ENCODE measurements at regions not wholly inside any gene's neighbourhood (a gene's known extent, or its start where the extent isn't known, plus 50 kb on each side); places are given as distances from the start of the nearest gene placed in this dataset.

- Histone ChIP-seq H3K4me2 (ENCODE audit: low read depth, low read length) (no peak overlapping the region), H3K9me2 (replicated peaks; ENCODE audit: insufficient read depth, low read length) (no peaks in the 10 kb centered on the region), H4K20me1 (ENCODE audit: insufficient read depth, low read length) (no peaks in the 10 kb centered on the region), H3K9me3 (replicated peaks; ENCODE audit: insufficient read depth, low read length) (no peaks in the 10 kb centered on the region), H2AFZ (ENCODE audit: low read length) (no peak overlapping the region), H3K27me3 (replicated peaks; ENCODE audit: insufficient read depth, low read length) (no peaks in the 10 kb centered on the region), H3K27ac (ENCODE audit: low read length) (no peak overlapping the region), H3F3A (ENCODE audit: insufficient read depth, low read length) (no peaks in the 10 kb centered on the region), H3K4me3 (ENCODE audit: low read length) (no peak overlapping the region), H3K4me1 (ENCODE audit: low read length) (no peaks in the 10 kb centered on the region), H3K79me2 (ENCODE audit: low read length) (no peaks in the 10 kb centered on the region), H3K9ac (ENCODE audit: low read length) (no peak overlapping the region), H3K36me3 (replicated peaks; ENCODE audit: insufficient read depth, low read length) (no peaks in the 10 kb centered on the region)
- no peak for TF ChIP-seq EZH2phosphoT487 (IDR thresholded peaks at IDR 0.05; ENCODE audit: low read length)
- no peak for DNase-seq
Observed at GRCh38 chr1:188228623-188229022, 1399.9 kb downstream of the PLA2G4A start.

DNA sequence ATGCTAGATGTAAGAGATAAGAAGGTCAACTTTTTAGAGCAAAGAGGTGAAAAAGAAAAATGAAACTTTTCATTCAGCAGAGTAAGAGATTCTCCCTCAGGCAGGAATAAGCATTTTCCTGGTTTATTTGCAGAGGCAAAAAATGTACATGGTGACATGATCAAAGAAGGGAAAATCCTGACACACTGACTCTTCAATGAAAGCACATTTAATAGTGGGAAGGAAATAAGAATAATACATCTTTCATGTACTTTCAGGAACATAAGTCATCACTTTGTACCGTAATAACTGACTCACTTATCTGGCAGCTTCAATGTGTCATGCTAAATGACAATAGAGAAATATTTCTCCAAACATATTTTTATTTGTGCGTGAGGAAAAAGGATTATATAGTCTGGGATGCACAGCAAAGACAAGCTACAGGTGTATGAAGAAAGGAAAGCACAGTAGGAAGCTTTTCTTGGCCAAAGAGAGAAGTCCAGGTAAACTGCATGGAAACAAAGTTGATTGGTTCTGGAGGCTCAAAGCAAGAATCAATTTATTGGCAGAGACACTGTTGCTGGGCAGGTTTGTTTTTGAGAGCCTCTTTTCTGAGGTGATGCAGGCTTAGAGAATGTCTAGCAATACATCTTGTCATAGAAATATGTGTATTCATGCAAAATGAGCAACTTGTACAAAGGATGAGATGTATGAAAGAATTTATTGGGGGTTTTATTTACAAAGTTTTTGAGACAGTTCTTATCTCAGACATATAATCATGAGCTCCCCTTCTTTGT is 1409.0 kb downstream of the PLA2G4A start:
- H3K27ac ChIP-seq (ENCODE audit: low read length), result no peak overlapping the region
- H3K4me1 ChIP-seq (ENCODE audit: low read length), result peaks cover 20% of the 10 kb centered on the region
- no peak overlapping the region for H3K9ac ChIP-seq (ENCODE audit: low read length)
- H3K4me2 ChIP-seq (ENCODE audit: low read depth, low read length), result no peak overlapping the region; the same call in 1 of the 2 replicates
- TF ChIP-seq EZH2 (optimal IDR thresholded peaks at IDR 0.05; ENCODE audit: low read depth, low read length), result no peak
- TF ChIP-seq CTCF (IDR thresholded peaks at IDR 0.05; ENCODE audit: low read length), result no peak
- no peak for TF ChIP-seq EZH2phosphoT487 (IDR thresholded peaks at IDR 0.05; ENCODE audit: low read length)
- H2AFZ ChIP-seq (ENCODE audit: low read length), result no peak overlapping the region
- no peaks in the 10 kb centered on the region for H3K27me3 ChIP-seq (replicated peaks; ENCODE audit: insufficient read depth, low read length)
- H4K20me1 ChIP-seq (ENCODE audit: insufficient read depth, low read length), result no peaks in the 10 kb centered on the region
- H3K36me3 ChIP-seq (replicated peaks; ENCODE audit: insufficient read depth, low read length), result no peaks in the 10 kb centered on the region
- peaks cover 6% of the 10 kb centered on the region for H3F3A ChIP-seq (ENCODE audit: insufficient read depth, low read length)
- H3K9me2 ChIP-seq (replicated peaks; ENCODE audit: insufficient read depth, low read length), result no peaks in the 10 kb centered on the region
- no peaks in the 10 kb centered on the region for H3K79me2 ChIP-seq (ENCODE audit: low read length)
- no peaks in the 10 kb centered on the region for H3K9me3 ChIP-seq (replicated peaks; ENCODE audit: insufficient read depth, low read length)
- no peak overlapping the region for H3K4me3 ChIP-seq (ENCODE audit: low read length)
- peak; percentile 13 for DNase-seq

DNA sequence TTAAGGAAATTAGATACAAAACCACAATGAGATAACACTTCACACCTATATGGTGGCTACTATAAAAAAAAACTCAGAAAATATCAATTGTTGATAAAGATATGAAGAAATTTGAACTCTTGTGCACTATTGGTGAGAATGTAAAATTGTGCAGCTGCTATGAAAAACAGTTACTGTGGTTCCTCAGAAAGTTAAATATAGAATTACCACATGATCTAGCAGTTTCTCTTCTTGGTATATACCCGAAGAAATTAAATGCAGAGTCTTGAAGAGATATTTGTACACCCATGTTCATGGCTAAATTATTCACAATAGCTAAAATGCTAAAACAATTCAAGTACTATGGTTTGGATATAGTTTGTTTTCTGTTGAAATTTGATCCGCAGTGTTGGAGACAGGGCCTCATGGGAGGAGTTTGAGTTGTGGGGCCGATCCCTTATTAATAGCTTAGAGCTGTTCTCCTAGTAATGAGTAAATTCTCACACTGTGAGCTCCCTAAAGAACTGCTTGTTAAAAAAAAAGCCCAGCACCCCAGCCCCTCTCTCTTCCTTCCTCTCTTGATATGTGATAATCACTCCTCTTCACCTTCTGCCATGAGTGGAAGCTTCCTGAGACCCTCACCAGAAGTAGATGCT is 1412.1 kb downstream of the PLA2G4A start:
- peak overlapping the region; percentile 32 for H2AFZ ChIP-seq (ENCODE audit: low read length)
- H3K4me2 ChIP-seq (ENCODE audit: low read depth, low read length), result peak overlapping the region; percentile 32; the same call in 1 of the 2 replicates
- H3K27ac ChIP-seq (ENCODE audit: low read length), result peak overlapping the region; percentile 8; the same call in 1 of the 2 replicates

More for the DNA sequence above, 1412.1 kb downstream of the PLA2G4A start:
- no peak for TF ChIP-seq EZH2phosphoT487 (IDR thresholded peaks at IDR 0.05; ENCODE audit: low read length)
- no peak for TF ChIP-seq CTCF (IDR thresholded peaks at IDR 0.05; ENCODE audit: low read length)
- H3F3A ChIP-seq (ENCODE audit: insufficient read depth, low read length), result peaks cover 6% of the 10 kb centered on the region
- H3K79me2 ChIP-seq (ENCODE audit: low read length), result no peaks in the 10 kb centered on the region
- peak; percentile 43 for DNase-seq
- no peak overlapping the region for H3K9ac ChIP-seq (ENCODE audit: low read length)
- H3K9me3 ChIP-seq (replicated peaks; ENCODE audit: insufficient read depth, low read length), result no peaks in the 10 kb centered on the region
- no peaks in the 10 kb centered on the region for H3K36me3 ChIP-seq (replicated peaks; ENCODE audit: insufficient read depth, low read length)
- H3K4me1 ChIP-seq (ENCODE audit: low read length), result peaks cover 20% of the 10 kb centered on the region
- no peak overlapping the region; the same call in 1 of the 2 replicates for H3K4me3 ChIP-seq (ENCODE audit: low read length)
- no peaks in the 10 kb centered on the region for H3K27me3 ChIP-seq (replicated peaks; ENCODE audit: insufficient read depth, low read length)
- no peaks in the 10 kb centered on the region for H3K9me2 ChIP-seq (replicated peaks; ENCODE audit: insufficient read depth, low read length)
- H4K20me1 ChIP-seq (ENCODE audit: insufficient read depth, low read length), result no peaks in the 10 kb centered on the region

Measured in MM.1S (cell line).